Esophagus squamous epithelium (tissue), 4 donors: ENCODE measurements at regions not wholly inside any gene's neighbourhood (a gene's known extent, or its start where the extent isn't known, plus 50 kb on each side); places are given as distances from the start of the nearest gene placed in this dataset.

Source experiments
- CTCF ChIP-seq, 6 experiments: fragments of 450-650 bp in 4 of 6; fragments of 200-600 bp in 2 of 6; sonication (generic) in 2 of 6; IDR thresholded peaks; one replicate each; pipeline ENCODE4 v1.5.1; 2016 to 2019; ENCODE audit warnings: antibody characterized with exemption in 6 of 6, mild to moderate bottlenecking in 4 of 6, moderate library complexity in 4 of 6
- POLR2A ChIP-seq, 4 donors: fragments of 450-650 bp; IDR thresholded peaks; one replicate each; pipeline ENCODE4 v1.6.1; 2017; ENCODE audit warnings: antibody characterized with exemption in 4 of 4, mild to moderate bottlenecking in 4 of 4, moderate library complexity in 3 of 4

GRCh38 chrX:132270699-132271098, 51.5 kb upstream of the RAP2C start:
- TF ChIP-seq CTCF (IDR thresholded peaks at IDR 0.05) (no peak), POLR2A (IDR thresholded peaks at IDR 0.05) (no peak)
